ENCODE measurements at regions not wholly inside any gene's neighbourhood (a gene's known extent, or its start where the extent isn't known, plus 50 kb on each side); places are given as distances from the start of the nearest gene placed in this dataset.

DNA sequence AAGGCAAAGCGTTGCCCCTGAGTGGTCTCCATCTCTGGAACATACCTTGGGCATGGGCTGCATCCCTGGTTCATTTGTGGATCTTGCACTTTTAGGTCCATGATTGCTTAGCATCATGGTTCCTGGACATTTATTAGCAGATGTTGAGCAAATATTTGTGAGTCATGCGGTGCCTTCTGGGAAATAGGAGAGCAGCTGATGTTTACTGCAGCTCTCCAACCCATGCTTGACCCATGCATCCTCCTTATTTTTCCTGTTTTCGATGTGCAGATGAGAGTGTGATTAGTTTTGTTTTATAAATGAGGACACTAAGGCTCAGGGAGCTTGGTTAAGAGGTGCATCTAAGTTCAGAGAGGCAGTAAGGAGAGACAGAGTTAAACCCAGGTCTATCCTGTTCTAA, 253.7 kb downstream of the ICE1 start:
- H3K9ac ChIP-seq: no peak overlapping the region
- no peak overlapping the region for H3K4me3 ChIP-seq
- no peaks in the 10 kb centered on the region for H3F3A ChIP-seq (ENCODE audit: insufficient read depth)
- H3K4me1 ChIP-seq (ENCODE audit: insufficient read depth): no peaks in the 10 kb centered on the region
- no peaks in the 10 kb centered on the region for H3K36me3 ChIP-seq (ENCODE audit: low read depth)
- no peak overlapping the region for H2AFZ ChIP-seq
- TF ChIP-seq EZH2 (IDR thresholded peaks at IDR 0.05; ENCODE audit: insufficient read depth, poor library complexity, severe bottlenecking) (no peak), EZH2phosphoT487 (IDR thresholded peaks at IDR 0.05; ENCODE audit: insufficient read depth, low read depth) (no peak)
- H3K79me2 ChIP-seq (ENCODE audit: insufficient read depth): no peaks in the 10 kb centered on the region
- no peaks in the 10 kb centered on the region for H3K9me2 ChIP-seq (ENCODE audit: insufficient read depth)
- no peaks in the 10 kb centered on the region for H4K20me1 ChIP-seq (ENCODE audit: insufficient read depth)
- no peak overlapping the region for H3K27ac ChIP-seq
- no peaks in the 10 kb centered on the region for H3K27me3 ChIP-seq (replicated peaks; ENCODE audit: insufficient read depth)
- in situ Hi-C loops (cut with MboI): no loop called here
- DNase-seq: no peak
- 10 to 11% methylated on average over 3 of the region's 3 CpGs for WGBS, 2 experiments (ENCODE audit: low coverage in 1 of 2, low lambda C conversion rate in 2 of 2, missing lambda C conversion rate in 2 of 2)
- H3K4me2 ChIP-seq (ENCODE audit: unreplicated experiment): no peak overlapping the region
- H3K9me3 ChIP-seq (ENCODE audit: low read depth): no peaks in the 10 kb centered on the region

DNA sequence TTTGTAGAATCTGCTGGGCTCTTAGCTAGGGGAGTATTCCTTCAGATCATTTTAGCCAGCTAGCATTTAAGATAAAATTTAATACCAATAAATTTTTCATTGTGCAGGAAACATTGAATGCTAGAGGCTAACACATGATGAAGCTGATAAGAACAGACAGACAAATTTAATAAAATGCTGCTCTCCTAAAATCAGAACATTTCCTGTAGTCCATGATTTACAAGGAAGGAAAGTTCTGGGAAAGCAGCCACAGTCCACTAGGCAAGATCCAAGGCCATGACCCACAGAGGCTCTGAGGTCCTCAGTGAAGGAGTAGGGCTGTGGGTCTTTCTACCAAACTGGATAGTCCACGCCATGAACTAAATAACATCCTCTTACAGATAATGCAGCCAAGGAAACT, 253.0 kb downstream of the ICE1 start:
- Histone ChIP-seq H3F3A (ENCODE audit: insufficient read depth) (no peaks in the 10 kb centered on the region), H3K27ac (no peak overlapping the region), H3K79me2 (ENCODE audit: insufficient read depth) (no peaks in the 10 kb centered on the region), H3K4me1 (ENCODE audit: insufficient read depth) (no peaks in the 10 kb centered on the region), H3K4me3 (no peak overlapping the region), H3K9ac (no peak overlapping the region), H3K36me3 (ENCODE audit: low read depth) (no peaks in the 10 kb centered on the region), H2AFZ (no peak overlapping the region), H3K27me3 (replicated peaks; ENCODE audit: insufficient read depth) (no peaks in the 10 kb centered on the region), H3K9me2 (ENCODE audit: insufficient read depth) (no peaks in the 10 kb centered on the region), H3K9me3 (ENCODE audit: low read depth) (no peaks in the 10 kb centered on the region), H4K20me1 (ENCODE audit: insufficient read depth) (no peaks in the 10 kb centered on the region), H3K4me2 (ENCODE audit: unreplicated experiment) (no peak overlapping the region)
- DNase-seq: no peak
- no peak for TF ChIP-seq EZH2 (IDR thresholded peaks at IDR 0.05; ENCODE audit: insufficient read depth, poor library complexity, severe bottlenecking)
- TF ChIP-seq EZH2phosphoT487 (IDR thresholded peaks at IDR 0.05; ENCODE audit: insufficient read depth, low read depth): no peak
- in situ Hi-C loops (cut with MboI): no loop called here
- WGBS, 2 experiments (ENCODE audit: low coverage in 1 of 2, low lambda C conversion rate in 2 of 2, missing lambda C conversion rate in 2 of 2): 5 to 12% methylated on average over 1 of the region's 1 CpG

DNA sequence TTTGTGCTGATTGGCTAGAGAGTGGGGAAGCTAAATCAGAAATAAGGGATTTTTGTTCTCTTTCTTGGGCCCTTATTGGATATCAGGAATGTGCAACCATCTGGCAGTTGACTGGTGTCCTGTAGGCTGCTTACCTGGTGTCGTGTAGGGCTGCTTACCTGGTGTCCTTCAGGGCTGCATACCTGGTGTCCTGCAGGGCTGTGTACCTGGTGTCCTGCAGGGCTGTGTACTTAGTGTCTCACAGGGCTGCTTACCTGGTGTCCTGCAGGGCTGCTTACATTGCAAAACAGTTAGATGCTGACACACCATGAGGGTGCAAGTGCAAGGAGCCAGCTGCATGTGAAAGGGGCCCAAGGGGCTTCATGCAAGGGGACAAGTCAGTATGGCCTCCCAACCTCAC, 249.3 kb downstream of the ICE1 start:
- in situ Hi-C loops (cut with MboI): no loop called here
- Histone ChIP-seq H3K9me3 (ENCODE audit: low read depth) (no peaks in the 10 kb centered on the region), H2AFZ (no peak overlapping the region), H3K4me1 (ENCODE audit: insufficient read depth) (no peaks in the 10 kb centered on the region), H3K36me3 (ENCODE audit: low read depth) (no peaks in the 10 kb centered on the region), H3K9ac (no peak overlapping the region), H3K4me2 (ENCODE audit: unreplicated experiment) (no peak overlapping the region), H3F3A (ENCODE audit: insufficient read depth) (no peaks in the 10 kb centered on the region), H3K79me2 (ENCODE audit: insufficient read depth) (no peaks in the 10 kb centered on the region), H4K20me1 (ENCODE audit: insufficient read depth) (no peaks in the 10 kb centered on the region), H3K9me2 (ENCODE audit: insufficient read depth) (no peaks in the 10 kb centered on the region), H3K27ac (no peak overlapping the region), H3K27me3 (replicated peaks; ENCODE audit: insufficient read depth) (no peaks in the 10 kb centered on the region), H3K4me3 (no peak overlapping the region)
- TF ChIP-seq EZH2phosphoT487 (IDR thresholded peaks at IDR 0.05; ENCODE audit: insufficient read depth, low read depth) (no peak), EZH2 (IDR thresholded peaks at IDR 0.05; ENCODE audit: insufficient read depth, poor library complexity, severe bottlenecking) (no peak)
- no peak for DNase-seq
- 8 to 10% methylated on average over 1 of the region's 1 CpG for WGBS, 2 experiments (ENCODE audit: low coverage in 1 of 2, low lambda C conversion rate in 2 of 2, missing lambda C conversion rate in 2 of 2)

DNA sequence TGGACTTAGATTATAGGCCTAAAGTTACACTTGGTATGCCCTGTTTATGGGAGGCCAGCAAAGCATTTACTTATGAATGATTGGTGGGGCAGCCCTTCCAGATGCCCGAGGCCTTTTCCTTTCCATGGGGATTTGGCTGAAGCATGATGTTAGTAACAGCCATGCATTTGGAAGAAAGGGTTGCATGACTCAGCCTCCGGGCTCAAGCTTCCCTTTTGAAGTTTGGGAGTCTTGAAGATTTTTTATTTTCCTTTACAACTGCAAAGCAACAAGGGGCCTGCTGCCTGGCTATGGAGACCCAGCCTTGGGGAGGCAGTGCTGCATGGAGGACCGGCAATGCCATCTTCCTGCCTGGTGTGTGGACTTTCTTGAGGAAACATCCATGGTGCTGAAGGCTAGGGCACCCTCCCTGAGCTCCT, 244.7 kb downstream of the ICE1 start:
- Histone ChIP-seq H3K27me3 (replicated peaks; ENCODE audit: insufficient read depth) (no peaks in the 10 kb centered on the region), H3K36me3 (ENCODE audit: low read depth) (no peaks in the 10 kb centered on the region), H3F3A (ENCODE audit: insufficient read depth) (no peaks in the 10 kb centered on the region), H2AFZ (no peak overlapping the region), H4K20me1 (ENCODE audit: insufficient read depth) (no peaks in the 10 kb centered on the region), H3K27ac (no peak overlapping the region), H3K9me3 (ENCODE audit: low read depth) (no peaks in the 10 kb centered on the region), H3K4me2 (ENCODE audit: unreplicated experiment) (no peak overlapping the region), H3K9ac (no peak overlapping the region), H3K4me1 (ENCODE audit: insufficient read depth) (no peaks in the 10 kb centered on the region), H3K79me2 (ENCODE audit: insufficient read depth) (no peaks in the 10 kb centered on the region), H3K9me2 (ENCODE audit: insufficient read depth) (no peaks in the 10 kb centered on the region), H3K4me3 (no peak overlapping the region)
- no peak for DNase-seq
- in situ Hi-C loops (cut with MboI): no loop called here
- WGBS, 2 experiments (ENCODE audit: low coverage in 1 of 2, low lambda C conversion rate in 2 of 2, missing lambda C conversion rate in 2 of 2): 6 to 11% methylated on average over 3 of the region's 3 CpGs
- no peak for TF ChIP-seq EZH2 (IDR thresholded peaks at IDR 0.05; ENCODE audit: insufficient read depth, poor library complexity, severe bottlenecking)
- TF ChIP-seq EZH2phosphoT487 (IDR thresholded peaks at IDR 0.05; ENCODE audit: insufficient read depth, low read depth): no peak

DNA sequence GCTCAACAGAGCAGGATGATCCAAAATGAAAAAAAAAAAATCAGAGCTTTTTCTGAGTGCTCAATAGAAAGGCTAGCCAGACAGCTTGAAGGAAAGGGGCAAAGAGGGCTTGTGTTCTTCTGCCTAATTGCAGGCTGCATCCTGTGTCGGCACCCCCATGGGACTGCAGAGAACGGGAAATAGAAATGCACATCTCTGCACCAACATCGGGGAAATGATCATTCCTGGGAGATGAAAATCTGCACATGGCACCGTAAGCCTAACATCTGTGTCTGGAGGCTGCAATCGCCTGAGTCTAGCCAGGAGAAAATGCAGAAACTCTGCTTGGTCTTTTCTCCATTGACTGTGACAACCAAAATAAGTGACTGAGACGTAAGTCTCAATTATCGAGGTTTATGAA, 243.9 kb downstream of the ICE1 start:
- H3K27ac ChIP-seq: no peak overlapping the region
- no peak overlapping the region for H3K9ac ChIP-seq
- no peaks in the 10 kb centered on the region for H3K9me3 ChIP-seq (ENCODE audit: low read depth)
- TF ChIP-seq EZH2 (IDR thresholded peaks at IDR 0.05; ENCODE audit: insufficient read depth, poor library complexity, severe bottlenecking): no peak
- no peak for TF ChIP-seq EZH2phosphoT487 (IDR thresholded peaks at IDR 0.05; ENCODE audit: insufficient read depth, low read depth)
- H3K27me3 ChIP-seq (replicated peaks; ENCODE audit: insufficient read depth): no peaks in the 10 kb centered on the region
- H4K20me1 ChIP-seq (ENCODE audit: insufficient read depth): no peaks in the 10 kb centered on the region
- 4 to 5% methylated on average over 7 of the region's 7 CpGs for WGBS, 2 experiments (ENCODE audit: low coverage in 1 of 2, low lambda C conversion rate in 2 of 2, missing lambda C conversion rate in 2 of 2)
- no peaks in the 10 kb centered on the region for H3K4me1 ChIP-seq (ENCODE audit: insufficient read depth)
- no peak for DNase-seq
- in situ Hi-C loops (cut with MboI): no loop called here
- H3K36me3 ChIP-seq (ENCODE audit: low read depth): no peaks in the 10 kb centered on the region
- no peak overlapping the region for H2AFZ ChIP-seq
- H3K4me2 ChIP-seq (ENCODE audit: unreplicated experiment): no peak overlapping the region
- no peaks in the 10 kb centered on the region for H3K79me2 ChIP-seq (ENCODE audit: insufficient read depth)
- H3K4me3 ChIP-seq: no peak overlapping the region
- H3K9me2 ChIP-seq (ENCODE audit: insufficient read depth): no peaks in the 10 kb centered on the region
- H3F3A ChIP-seq (ENCODE audit: insufficient read depth): no peaks in the 10 kb centered on the region

Data from GM23248 (cell line).